IMR-90 (cell line): ENCODE measurements at regions not wholly inside any gene's neighbourhood (a gene's known extent, or its start where the extent isn't known, plus 50 kb on each side); places are given as distances from the start of the nearest gene placed in this dataset.
"Not testable (repeated sequence)": the region's sequence is repeated elsewhere in the genome, so short reads cannot be mapped to it uniquely, and the experiment has no call there.

ENCODE experiments used
- CEBPB ChIP-seq: IDR thresholded peaks from 2 replicates; pipeline ENCODE4 v1.6.1; 2012; ENCODE audit warnings: low read depth, low read length, improper control_type of control experiment
- CHD1 ChIP-seq: IDR thresholded peaks from 2 replicates; pipeline ENCODE4 v1.6.1; 2012; ENCODE audit warnings: low read depth, low read length, improper control_type of control experiment
- CTCF ChIP-seq: conservative IDR thresholded peaks from 2 replicates; pipeline ENCODE4 v1.5.1; 2012; ENCODE audit warnings: mild to moderate bottlenecking, low read depth, low read length, improper control_type of control experiment
- ELK1 ChIP-seq: fragments of 150-350 bp; IDR thresholded peaks from 2 replicates; pipeline ENCODE4 v1.6.1; 2016; ENCODE audit warnings: low read depth, mild to moderate bottlenecking, low read length, moderate library complexity, borderline replicate concordance
- FOS ChIP-seq: fragments of 150-350 bp; IDR thresholded peaks from 2 replicates; pipeline ENCODE4 v1.6.1; 2016; ENCODE audit warnings: low read depth, low read length
- MAZ ChIP-seq: IDR thresholded peaks from 2 replicates; pipeline ENCODE4 v1.6.1; 2012; ENCODE audit warnings: low read depth, mild to moderate bottlenecking, low read length, improper control_type of control experiment, moderate library complexity, borderline replicate concordance
- POLR2A ChIP-seq: IDR thresholded peaks from 2 replicates; pipeline ENCODE4 v1.6.1; 2012; ENCODE audit warnings: mild to moderate bottlenecking, low read depth, low read length
- RFX5 ChIP-seq: IDR thresholded peaks from 2 replicates; pipeline ENCODE4 v1.8.0; 2012; ENCODE audit warnings: low read depth, mild to moderate bottlenecking, low read length, moderate library complexity
- SMC3 ChIP-seq: fragments of 150-350 bp; IDR thresholded peaks from 2 replicates; pipeline ENCODE4 v1.6.1; 2016; ENCODE audit warnings: low read depth, mild to moderate bottlenecking, antibody characterized with exemption, low read length, moderate library complexity
- USF2 ChIP-seq: fragments of 150-350 bp; IDR thresholded peaks from 2 replicates; pipeline ENCODE4 v1.6.1; 2017; ENCODE audit warnings: mild to moderate bottlenecking, antibody characterized with exemption, low read length, low read depth

- not testable (repeated sequence) for TF ChIP-seq CTCF, CHD1, MAZ, ELK1, POLR2A, USF2, RFX5, CEBPB, FOS, SMC3
Measured at GRCh38 chr15:32249207-32249606, 153.9 kb downstream of the GOLGA8K start.
